Activated CD8-positive, alpha-beta memory T cell treated with anti-CD3 and anti-CD28 coated beads for 4 hours (primary cell): ENCODE measurements at regions not wholly inside any gene's neighbourhood (a gene's known extent, or its start where the extent isn't known, plus 50 kb on each side); places are given as distances from the start of the nearest gene placed in this dataset.

ENCODE experiments used
- DNase-seq, 2 donors: peaks; one replicate each; pipeline ENCODE4 v3.0.0-alpha.2; 2020; ENCODE audit warnings: low read depth in 2 of 2

GRCh38 chr3:177569193-177569592 lies 371.9 kb upstream of the TBL1XR1 start:
- DNase-seq = no peak

DNA sequence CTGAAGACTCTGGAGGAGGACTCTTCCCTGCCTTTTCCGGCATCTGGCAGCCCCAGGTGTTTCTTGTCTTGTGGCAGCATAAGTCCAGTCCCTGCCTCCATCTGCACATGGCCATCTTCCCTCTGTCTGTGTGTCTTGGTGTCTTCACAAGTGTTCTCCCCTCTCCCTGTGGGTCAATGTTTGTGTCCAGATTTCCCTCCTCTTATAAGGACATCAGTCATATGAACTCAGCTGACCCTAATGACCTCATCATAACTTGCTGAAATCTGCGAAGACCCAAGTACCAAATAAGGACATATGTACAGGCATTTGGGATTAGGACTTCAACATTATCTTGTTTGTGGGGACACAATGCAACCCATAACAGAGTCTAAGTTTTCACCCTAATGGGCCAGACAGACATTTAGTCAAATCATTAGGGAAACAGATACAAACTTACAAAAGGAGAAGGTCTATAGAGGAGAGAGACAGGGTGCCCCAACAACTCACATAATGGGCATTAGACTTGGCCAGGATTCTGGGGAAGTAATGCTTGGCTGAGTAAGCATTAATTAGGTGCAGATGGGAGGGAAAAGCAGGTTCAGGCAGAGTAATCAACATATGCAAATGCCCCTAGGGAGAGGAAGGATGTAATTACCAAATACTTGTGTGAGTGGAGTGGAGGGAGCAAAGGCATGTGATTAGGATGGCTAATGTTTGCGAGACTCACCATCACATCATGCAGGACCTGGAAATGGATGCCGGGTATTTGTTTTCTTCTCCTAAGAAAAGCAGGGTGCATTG lies 372.8 kb upstream of the TBL1XR1 start:
- DNase-seq = no peak

DNA sequence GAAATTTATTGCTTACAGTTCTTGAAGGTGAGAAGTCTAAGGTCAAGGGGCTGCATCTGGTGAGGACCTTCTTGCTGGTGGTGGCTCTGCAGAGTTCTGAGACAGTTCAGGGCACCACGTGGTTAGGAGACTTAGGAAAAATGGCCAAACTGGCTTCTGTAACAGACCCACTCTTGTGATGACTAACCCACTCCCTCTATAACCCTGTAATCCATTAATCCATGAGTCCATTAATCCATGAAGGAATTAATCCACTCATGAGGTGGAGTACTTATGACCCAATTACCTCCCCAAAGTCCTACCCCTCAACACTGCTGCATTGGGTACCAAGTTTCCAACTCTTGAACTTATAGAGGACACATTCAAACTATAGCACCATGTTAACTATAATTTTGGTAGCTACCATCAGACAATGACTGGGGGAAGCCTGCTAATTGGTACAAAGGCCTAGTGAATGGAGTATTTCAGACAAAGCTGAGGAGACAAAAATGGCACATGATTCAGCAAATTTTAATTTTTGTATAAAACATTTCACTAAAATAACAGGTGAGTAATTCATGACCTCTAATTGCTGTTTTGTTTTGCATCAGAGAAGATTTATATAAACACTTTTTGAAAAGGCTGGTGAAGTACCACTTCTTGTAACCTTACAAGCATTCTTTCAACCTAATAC lies 374.1 kb upstream of the TBL1XR1 start:
- no peak for DNase-seq

DNA sequence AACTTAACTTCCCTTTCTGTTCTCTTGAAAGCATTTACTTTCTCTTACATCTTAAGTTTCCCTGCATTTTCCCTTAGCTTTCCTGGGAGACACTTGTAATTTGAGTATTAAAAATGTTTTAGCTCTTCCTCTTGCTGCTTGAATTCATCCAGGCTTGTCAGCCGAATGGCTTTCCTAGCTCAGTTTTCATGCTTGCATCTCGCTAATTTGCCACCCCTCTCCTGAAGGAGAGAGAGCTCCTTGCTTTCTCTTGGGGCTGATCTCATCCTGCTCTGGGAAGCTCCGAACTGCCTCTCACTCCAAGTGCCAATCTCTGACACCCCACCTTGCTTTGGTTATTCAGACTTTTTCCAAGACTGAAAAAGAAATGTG lies 374.6 kb upstream of the TBL1XR1 start:
- no peak for DNase-seq

DNA sequence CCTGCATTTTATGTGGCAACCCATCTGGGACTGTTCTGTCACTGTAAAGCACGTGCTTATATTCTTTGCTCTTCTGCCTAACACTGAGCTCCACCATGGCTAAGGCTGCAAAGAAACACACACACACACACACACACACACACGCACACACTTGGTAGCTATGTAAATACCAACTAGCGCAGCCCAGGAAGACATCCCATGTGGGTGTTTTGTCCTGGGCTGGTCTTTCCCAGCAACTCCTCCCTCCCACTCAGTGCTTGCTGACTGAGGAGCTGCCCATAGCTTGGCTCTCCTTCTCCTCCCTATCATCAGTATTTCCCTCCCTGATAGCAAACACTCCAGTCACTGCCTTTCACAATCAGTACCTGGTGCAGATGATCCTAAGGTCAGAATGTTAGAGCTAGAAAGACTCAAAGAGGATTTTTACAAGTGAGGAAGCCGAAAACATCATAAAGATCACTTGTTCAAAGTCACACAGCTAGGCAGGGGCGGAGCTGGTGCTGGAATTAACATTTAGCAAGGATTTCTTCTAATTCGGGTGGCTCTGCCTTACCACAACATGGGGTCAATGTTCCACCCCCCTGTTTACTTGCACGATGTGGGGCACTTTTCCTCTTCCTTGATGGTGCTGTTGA lies 377.1 kb upstream of the TBL1XR1 start:
- no peak for DNase-seq

GRCh38 chr3:177576746-177577145 lies 379.5 kb upstream of the TBL1XR1 start:
- no peak for DNase-seq

- no peak for DNase-seq
These were observed 381.2 kb upstream of the TBL1XR1 start for GRCh38 chr3:177578488-177578887.

- no peak for DNase-seq
These were observed 382.1 kb upstream of the TBL1XR1 start for GRCh38 chr3:177579419-177579818.

DNA sequence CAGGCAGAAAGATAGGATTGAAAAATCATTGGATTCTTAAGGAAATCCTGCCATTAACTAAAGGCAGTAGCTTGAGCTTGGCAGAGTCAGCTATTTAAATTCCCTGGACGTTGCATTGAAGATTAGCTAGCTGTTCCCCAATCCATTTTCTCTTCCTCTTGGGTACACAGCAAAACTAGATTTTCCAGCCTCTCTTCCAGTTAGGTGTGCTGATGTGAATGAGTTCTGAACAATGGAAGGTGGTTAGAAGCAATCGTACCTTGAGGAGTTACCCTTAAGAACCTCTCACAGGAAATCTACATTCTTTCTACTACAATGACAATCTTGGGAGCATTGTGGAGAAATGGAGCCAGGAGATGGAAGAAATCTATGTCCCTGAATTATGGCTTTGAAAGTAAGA lies 383.2 kb upstream of the TBL1XR1 start:
- DNase-seq = no peak

DNA sequence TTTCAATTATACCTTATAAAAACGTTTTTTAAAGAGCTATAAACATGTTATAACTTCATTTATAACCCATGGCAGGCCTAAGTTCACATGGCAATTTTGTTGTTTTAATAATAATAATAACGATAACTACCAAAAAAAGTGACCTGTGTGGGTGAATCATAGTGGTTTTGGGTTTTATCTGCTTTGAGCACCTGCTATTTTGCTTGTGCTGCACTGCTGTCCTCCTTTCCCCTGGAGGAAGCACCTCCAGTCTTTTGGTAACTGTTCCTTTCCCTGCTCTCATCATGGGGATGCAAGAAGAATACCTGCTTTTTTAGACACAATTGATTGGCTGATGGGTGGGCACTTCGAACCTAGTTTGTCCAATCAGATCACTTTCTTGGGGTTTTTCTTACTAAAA lies 388.0 kb upstream of the TBL1XR1 start:
- no peak for DNase-seq

DNA sequence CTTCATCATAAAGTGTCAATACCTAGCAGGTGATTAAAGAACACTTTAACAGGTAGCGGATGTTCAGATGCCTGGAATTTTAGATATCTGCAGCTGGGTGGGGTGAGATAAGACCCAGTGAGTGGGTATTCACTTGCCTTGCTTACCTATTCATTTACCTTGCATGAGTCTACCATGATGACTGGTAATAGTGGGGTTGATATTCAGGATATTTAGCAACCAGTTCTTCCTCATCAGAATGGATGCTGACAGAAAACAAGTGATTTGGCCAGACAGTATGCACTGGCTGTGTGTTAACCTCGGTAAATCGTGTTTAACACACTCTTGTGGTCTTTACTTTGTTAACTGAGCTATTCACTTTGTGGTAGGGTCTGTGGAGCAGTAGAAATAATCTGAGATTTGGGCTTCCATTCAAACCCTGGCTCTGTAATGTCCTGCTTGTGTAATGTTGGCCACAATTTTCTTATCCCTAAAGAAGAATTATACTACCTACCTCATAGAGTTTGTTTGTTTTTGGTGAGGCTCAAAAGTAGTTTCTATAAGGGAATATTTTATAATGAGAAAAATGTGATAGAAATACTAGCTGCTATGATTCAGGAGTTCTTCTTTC lies 391.9 kb upstream of the TBL1XR1 start:
- DNase-seq = no peak

DNA sequence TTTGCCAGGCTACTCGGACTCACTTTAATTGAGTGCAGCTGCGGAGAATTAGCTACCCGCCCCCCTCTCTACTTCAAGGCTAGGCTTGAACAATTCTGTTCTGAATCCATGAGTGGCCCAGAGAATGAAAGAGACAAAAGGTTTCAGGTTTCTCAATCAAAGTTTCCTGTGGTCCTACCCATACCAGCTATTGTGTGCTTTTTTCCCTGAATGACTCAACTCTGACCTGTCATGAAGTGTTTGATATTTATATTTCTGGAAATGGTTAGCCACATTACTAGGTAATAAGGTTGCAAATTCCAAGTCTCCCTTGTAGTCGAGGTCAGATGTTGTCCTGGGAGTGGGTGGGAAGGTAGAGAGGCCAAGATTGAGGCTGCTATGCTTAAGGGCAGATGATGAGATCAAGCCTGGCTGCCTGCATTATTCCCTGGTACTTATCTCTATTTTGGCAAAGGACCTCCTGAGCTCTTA lies 392.7 kb upstream of the TBL1XR1 start:
- DNase-seq = no peak

GRCh38 chr3:177590826-177591225 lies 393.5 kb upstream of the TBL1XR1 start:
- DNase-seq = no peak

DNA sequence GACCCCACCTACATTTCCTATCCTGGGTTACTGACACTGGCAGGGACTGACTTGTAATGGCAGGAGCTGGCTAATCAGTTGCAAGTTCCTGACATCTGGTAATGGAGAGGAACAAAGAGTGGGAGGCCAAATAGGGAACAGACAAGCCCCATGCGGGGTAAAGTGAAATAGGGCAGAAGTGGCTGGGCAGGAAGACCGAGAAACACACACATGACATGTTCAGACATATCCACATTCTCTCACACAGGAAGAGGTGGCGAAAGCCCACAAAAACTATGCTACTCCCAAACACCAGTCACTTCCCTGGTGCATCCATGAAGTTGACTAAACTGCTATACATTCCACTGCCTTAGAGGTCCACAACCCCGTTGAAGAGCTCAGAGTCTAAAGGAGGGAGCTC lies 394.1 kb upstream of the TBL1XR1 start:
- DNase-seq = no peak

DNA sequence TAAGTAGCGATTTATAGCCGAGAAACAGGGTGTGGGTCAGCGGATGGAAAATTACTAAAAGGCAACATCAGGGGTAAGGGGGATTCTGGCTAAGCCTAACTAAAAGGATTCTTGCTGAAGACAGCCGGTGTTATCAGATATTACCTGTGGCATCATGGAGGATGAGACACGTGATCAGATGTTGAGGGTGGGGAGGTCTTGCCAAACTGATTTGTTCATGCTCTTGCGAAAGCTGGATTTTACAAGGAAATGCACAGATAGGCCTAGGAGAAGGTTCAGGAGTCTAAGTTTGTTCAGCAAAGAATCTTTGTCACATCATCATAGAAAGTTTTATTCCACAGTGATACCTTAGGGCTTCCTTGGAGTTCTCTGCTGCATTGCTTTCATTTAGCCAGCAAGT lies 396.8 kb upstream of the TBL1XR1 start:
- no peak for DNase-seq

- DNase-seq = no peak
These were observed 398.4 kb upstream of the TBL1XR1 start for GRCh38 chr3:177595530-177596188.

- DNase-seq = no peak
These were observed 399.1 kb upstream of the TBL1XR1 start for GRCh38 chr3:177596248-177596815.

DNA sequence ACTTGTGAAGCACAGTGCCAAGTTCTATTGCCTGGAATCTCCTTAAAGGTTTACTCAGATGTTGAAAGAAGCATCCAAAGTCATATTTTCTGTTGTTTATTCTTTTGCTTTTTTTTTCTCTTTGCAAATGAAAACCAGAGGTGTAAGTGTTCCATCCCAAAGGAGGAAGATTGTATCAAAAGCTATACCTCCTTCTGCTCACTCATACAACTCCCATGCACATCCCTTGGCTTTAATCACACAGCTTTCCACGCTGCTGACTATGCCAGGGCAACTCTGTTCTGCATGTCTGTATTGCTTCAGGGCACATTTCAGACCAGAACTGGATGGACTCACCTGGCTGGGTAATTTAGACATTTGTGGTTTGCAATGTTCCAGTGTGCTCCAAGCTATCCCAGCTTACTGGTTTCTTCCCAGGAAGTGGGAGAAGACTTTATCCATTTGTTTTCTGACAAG lies 399.6 kb upstream of the TBL1XR1 start:
- no peak for DNase-seq

GRCh38 chr3:177597311-177598096 lies 400.2 kb upstream of the TBL1XR1 start:
- peak in 1 of 2 donors; percentile 5 for DNase-seq

- no peak for DNase-seq
These were observed 401.0 kb upstream of the TBL1XR1 start for GRCh38 chr3:177598097-177598833.
